ENCODE measurements at regions not wholly inside any gene's neighbourhood (a gene's known extent, or its start where the extent isn't known, plus 50 kb on each side); places are given as distances from the start of the nearest gene placed in this dataset.

DNA sequence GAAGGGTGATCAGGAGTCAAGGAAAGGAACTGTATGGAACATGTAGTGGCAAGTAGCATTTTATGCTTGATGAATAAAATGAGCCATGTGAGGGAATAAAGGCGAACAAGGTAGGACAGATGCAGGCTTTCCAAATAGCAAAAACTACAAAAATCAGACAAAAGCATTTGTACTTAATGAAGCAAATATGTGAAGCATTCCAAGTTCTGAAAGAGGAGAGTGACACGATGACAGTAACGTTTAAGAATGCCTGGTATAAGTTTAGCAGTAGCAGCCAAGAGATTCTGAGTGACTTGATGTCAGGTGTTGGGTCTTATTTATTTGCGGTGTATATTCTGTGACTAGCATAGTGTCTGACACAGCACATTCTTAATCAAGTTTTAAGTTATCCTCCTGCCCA lies 408.2 kb upstream of the RASGRP1 start:
- TF ChIP-seq GATA2 (IDR thresholded peaks at IDR 0.05; ENCODE audit: insufficient read depth, insufficient read length, low read depth, low read length) (no peak), POLR2A (IDR thresholded peaks at IDR 0.05; ENCODE audit: low read depth, low read length) (no peak), EZH2 (IDR thresholded peaks at IDR 0.05; ENCODE audit: borderline replicate concordance, low read depth, low read length, severe bottlenecking) (no peak), MYC (IDR thresholded peaks at IDR 0.05; ENCODE audit: low read depth, low read length) (no peak), POLR2AphosphoS5 (IDR thresholded peaks at IDR 0.05; ENCODE audit: insufficient read depth, low read depth, low read length) (no peak), JUN (IDR thresholded peaks at IDR 0.05; ENCODE audit: borderline replicate concordance, insufficient read depth, insufficient read length, low read depth) (no peak)
- TF ChIP-seq, protein P1, sequence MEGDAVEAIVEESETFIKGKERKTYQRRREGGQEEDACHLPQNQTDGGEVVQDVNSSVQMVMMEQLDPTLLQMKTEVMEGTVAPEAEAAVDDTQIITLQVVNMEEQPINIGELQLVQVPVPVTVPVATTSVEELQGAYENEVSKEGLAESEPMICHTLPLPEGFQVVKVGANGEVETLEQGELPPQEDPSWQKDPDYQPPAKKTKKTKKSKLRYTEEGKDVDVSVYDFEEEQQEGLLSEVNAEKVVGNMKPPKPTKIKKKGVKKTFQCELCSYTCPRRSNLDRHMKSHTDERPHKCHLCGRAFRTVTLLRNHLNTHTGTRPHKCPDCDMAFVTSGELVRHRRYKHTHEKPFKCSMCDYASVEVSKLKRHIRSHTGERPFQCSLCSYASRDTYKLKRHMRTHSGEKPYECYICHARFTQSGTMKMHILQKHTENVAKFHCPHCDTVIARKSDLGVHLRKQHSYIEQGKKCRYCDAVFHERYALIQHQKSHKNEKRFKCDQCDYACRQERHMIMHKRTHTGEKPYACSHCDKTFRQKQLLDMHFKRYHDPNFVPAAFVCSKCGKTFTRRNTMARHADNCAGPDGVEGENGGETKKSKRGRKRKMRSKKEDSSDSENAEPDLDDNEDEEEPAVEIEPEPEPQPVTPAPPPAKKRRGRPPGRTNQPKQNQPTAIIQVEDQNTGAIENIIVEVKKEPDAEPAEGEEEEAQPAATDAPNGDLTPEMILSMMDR (IDR thresholded peaks at IDR 0.05; ENCODE audit: extremely low read depth in 1 of 2, insufficient read depth in 1 of 2, low read depth in 1 of 2, low read length in 2 of 2), result no peak
- TF ChIP-seq, protein P2, sequence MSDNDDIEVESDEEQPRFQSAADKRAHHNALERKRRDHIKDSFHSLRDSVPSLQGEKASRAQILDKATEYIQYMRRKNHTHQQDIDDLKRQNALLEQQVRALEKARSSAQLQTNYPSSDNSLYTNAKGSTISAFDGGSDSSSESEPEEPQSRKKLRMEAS (IDR thresholded peaks at IDR 0.05; ENCODE audit: insufficient read depth, insufficient read length), result no peak

Measured in endothelial cell of umbilical vein (primary cell).